ENCODE measurements at regions not wholly inside any gene's neighbourhood (a gene's known extent, or its start where the extent isn't known, plus 50 kb on each side); places are given as distances from the start of the nearest gene placed in this dataset.

DNA sequence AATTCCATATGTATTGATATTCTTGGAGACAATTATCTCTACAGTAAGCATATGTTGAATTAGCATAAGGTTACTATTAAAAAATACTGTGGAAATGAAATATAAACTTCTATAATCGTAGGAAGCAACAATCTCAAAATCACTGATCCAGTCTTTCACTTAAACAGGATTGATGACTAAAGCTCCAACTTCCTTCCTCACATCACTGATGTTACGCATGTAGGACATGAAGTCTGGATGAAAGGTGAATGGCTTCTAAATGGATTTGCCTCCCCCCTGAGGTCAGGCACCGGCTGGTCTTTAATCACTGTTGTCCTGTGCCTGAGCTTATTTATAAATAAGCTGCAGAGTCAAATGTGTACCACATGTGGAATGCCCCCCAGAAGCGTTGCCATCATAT, 157.1 kb upstream of the NFIB start:
- no peaks in the 10 kb centered on the region for H3K9me3 ChIP-seq (ENCODE audit: low read length)
- no peak overlapping the region for H3K4me3 ChIP-seq (ENCODE audit: low read depth, low read length, poor library complexity, severe bottlenecking)
- no peak for TF ChIP-seq CTCF (IDR thresholded peaks at IDR 0.05; ENCODE audit: low read length)
- no peak for TF ChIP-seq EZH2 (IDR thresholded peaks at IDR 0.05; ENCODE audit: borderline replicate concordance, low read length)
- no peaks in the 10 kb centered on the region for H3K79me2 ChIP-seq (ENCODE audit: insufficient read depth, low read length)
- H4K20me1 ChIP-seq (ENCODE audit: insufficient read depth, low read length) = no peaks in the 10 kb centered on the region
- no peak overlapping the region for H3K9ac ChIP-seq (ENCODE audit: low read length)
- H3K4me1 ChIP-seq (ENCODE audit: insufficient read depth, low read length, severe bottlenecking) = no peaks in the 10 kb centered on the region
- H3K27me3 ChIP-seq (ENCODE audit: insufficient read depth, low read length) = no peaks in the 10 kb centered on the region
- H3K27ac ChIP-seq (ENCODE audit: low read depth, low read length, poor library complexity, severe bottlenecking) = no peak overlapping the region
- no peaks in the 10 kb centered on the region for H3K36me3 ChIP-seq (ENCODE audit: insufficient read depth, low read length)
- no peaks in the 10 kb centered on the region for H3F3A ChIP-seq (ENCODE audit: insufficient read depth, low read length)
- no peak overlapping the region for H3K4me2 ChIP-seq (ENCODE audit: low read length)
- H2AFZ ChIP-seq (ENCODE audit: low read length) = no peak overlapping the region
- H3K9me2 ChIP-seq (ENCODE audit: low read depth, low read length) = no peaks in the 10 kb centered on the region

- H2AFZ ChIP-seq (ENCODE audit: low read length) = no peak overlapping the region
- TF ChIP-seq EZH2 (IDR thresholded peaks at IDR 0.05; ENCODE audit: borderline replicate concordance, low read length) (no peak), CTCF (IDR thresholded peaks at IDR 0.05; ENCODE audit: low read length) (no peak)
- no peaks in the 10 kb centered on the region for H3F3A ChIP-seq (ENCODE audit: insufficient read depth, low read length)
- no peaks in the 10 kb centered on the region for H3K4me1 ChIP-seq (ENCODE audit: insufficient read depth, low read length, severe bottlenecking)
- H3K9me3 ChIP-seq (ENCODE audit: low read length) = no peaks in the 10 kb centered on the region
- H3K4me2 ChIP-seq (ENCODE audit: low read length) = no peak overlapping the region
- H4K20me1 ChIP-seq (ENCODE audit: insufficient read depth, low read length) = no peaks in the 10 kb centered on the region
- H3K9me2 ChIP-seq (ENCODE audit: low read depth, low read length) = no peaks in the 10 kb centered on the region
- no peak overlapping the region for H3K9ac ChIP-seq (ENCODE audit: low read length)
- H3K27me3 ChIP-seq (ENCODE audit: insufficient read depth, low read length) = no peaks in the 10 kb centered on the region
- H3K36me3 ChIP-seq (ENCODE audit: insufficient read depth, low read length) = no peaks in the 10 kb centered on the region
- no peak overlapping the region for H3K4me3 ChIP-seq (ENCODE audit: low read depth, low read length, poor library complexity, severe bottlenecking)
- H3K79me2 ChIP-seq (ENCODE audit: insufficient read depth, low read length) = no peaks in the 10 kb centered on the region
- no peak overlapping the region for H3K27ac ChIP-seq (ENCODE audit: low read depth, low read length, poor library complexity, severe bottlenecking)
Measured at GRCh38 chr9:14467675-14468374, 153.9 kb upstream of the NFIB start.

DNA sequence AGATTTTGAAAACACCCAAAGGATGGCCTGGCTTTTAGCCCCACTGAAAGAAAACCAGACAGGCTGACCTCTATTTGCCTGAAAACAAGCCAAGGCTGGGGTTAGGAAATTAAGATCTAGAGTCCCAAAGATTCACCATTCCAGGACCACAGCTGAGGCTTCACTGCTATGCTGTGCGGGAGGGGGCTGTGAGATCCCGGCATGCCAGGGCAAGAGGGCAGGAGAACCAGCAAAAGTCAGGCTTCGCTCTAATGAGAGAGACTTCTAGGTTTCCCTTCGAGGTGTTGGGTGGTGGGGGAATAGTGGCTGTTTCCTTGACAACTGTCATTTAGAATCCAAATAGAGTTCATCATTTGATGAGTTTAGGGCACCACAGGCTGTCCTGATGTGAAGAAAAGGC, 152.9 kb upstream of the NFIB start:
- H3K9me3 ChIP-seq (ENCODE audit: low read length) = no peaks in the 10 kb centered on the region
- TF ChIP-seq EZH2 (IDR thresholded peaks at IDR 0.05; ENCODE audit: borderline replicate concordance, low read length) = no peak
- TF ChIP-seq CTCF (IDR thresholded peaks at IDR 0.05; ENCODE audit: low read length) = no peak
- H3K27ac ChIP-seq (ENCODE audit: low read depth, low read length, poor library complexity, severe bottlenecking) = no peak overlapping the region
- no peak overlapping the region for H3K4me2 ChIP-seq (ENCODE audit: low read length)
- no peak overlapping the region for H2AFZ ChIP-seq (ENCODE audit: low read length)
- no peak overlapping the region for H3K9ac ChIP-seq (ENCODE audit: low read length)
- no peaks in the 10 kb centered on the region for H4K20me1 ChIP-seq (ENCODE audit: insufficient read depth, low read length)
- H3K36me3 ChIP-seq (ENCODE audit: insufficient read depth, low read length) = no peaks in the 10 kb centered on the region
- no peaks in the 10 kb centered on the region for H3F3A ChIP-seq (ENCODE audit: insufficient read depth, low read length)
- H3K4me3 ChIP-seq (ENCODE audit: low read depth, low read length, poor library complexity, severe bottlenecking) = no peak overlapping the region
- no peaks in the 10 kb centered on the region for H3K9me2 ChIP-seq (ENCODE audit: low read depth, low read length)
- no peaks in the 10 kb centered on the region for H3K79me2 ChIP-seq (ENCODE audit: insufficient read depth, low read length)
- H3K27me3 ChIP-seq (ENCODE audit: insufficient read depth, low read length) = no peaks in the 10 kb centered on the region
- no peaks in the 10 kb centered on the region for H3K4me1 ChIP-seq (ENCODE audit: insufficient read depth, low read length, severe bottlenecking)
